Limb (tissue), 2 donors: ENCODE measurements at regions not wholly inside any gene's neighbourhood (a gene's known extent, or its start where the extent isn't known, plus 50 kb on each side); places are given as distances from the start of the nearest gene placed in this dataset.

Experiments used
- DNase-seq, 2 donors: peaks; one replicate each; pipeline ENCODE4 v3.0.0-alpha.2; 2016; ENCODE audit errors: extremely low spot score in 2 of 2

GRCh38 chr3:187822402-187822801 lies 77.1 kb upstream of the BCL6 start:
- no peak for DNase-seq

- no peak for DNase-seq
Measured at GRCh38 chr3:187823746-187824145, 78.5 kb upstream of the BCL6 start.

- no peak for DNase-seq
Measured at GRCh38 chr3:187827723-187828122, 82.5 kb upstream of the BCL6 start.

GRCh38 chr3:187828579-187829452 lies 83.5 kb upstream of the BCL6 start:
- no peak for DNase-seq

GRCh38 chr3:187830181-187830580 lies 84.9 kb upstream of the BCL6 start:
- DNase-seq: no peak

DNA sequence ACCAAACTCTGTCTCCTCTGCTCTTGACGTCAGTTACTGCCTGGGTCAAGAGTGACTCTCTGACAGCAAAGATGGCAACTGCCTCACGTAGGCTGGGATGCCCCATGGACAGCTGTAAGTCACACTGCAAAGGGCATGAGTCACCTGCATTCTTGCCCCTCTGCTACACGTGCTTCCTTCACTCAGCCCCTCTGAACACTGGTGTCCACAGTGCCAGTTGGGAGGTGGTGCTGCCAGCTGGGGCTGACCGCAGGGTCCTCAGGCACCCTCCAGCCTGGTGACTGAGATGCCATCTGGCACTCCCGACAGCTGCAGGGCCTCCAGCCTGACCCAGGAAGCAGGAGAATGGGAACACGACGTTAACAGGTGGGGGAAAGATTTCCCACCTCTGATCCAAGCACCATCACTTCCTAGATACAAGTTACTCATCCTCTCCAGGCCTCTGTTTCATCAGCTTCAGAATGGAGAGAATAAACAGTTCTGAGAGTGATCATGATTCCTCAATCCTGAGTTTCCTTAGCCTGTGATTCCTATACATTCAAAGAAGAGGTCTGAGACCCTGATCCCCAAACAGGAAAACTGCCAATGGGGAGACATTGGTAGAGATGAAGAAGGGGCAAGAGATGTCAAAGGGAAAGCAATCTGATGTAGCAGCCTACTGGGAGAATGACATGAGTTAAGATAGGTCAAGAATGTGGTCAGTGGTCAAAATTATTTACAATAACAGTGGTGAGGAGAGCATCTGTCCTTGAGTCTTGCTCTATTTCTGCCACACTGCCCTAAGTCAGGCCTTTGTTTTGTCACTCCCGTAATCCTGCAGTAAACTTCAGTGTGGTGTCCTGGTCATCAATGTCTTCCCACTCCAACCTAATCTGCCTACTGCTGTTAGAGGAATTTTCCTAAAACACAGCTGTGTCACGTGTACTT lies 86.1 kb upstream of the BCL6 start:
- no peak for DNase-seq

GRCh38 chr3:187832202-187832601 lies 86.9 kb upstream of the BCL6 start:
- no peak for DNase-seq

DNA sequence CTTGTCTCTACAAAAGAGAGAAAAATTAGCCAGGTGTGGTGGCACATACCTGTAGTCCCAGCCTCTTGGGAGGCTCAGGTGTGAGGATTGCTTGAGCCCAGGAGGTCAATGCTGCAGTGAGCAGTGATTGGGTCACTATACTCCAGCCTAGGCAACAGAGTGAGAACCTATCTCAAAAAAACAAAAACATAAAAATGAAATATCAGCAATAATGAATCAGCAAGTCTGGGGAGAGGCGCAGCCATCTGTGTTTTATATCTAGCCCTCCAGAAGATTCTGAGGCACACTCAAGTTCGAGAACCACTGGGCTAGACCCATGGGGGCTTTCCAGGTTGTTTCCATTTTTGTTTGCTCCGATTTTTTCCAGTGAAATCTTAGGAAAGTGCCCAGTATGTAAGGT lies 88.1 kb upstream of the BCL6 start:
- no peak for DNase-seq

- no peak for DNase-seq
Measured at GRCh38 chr3:187833799-187834578, 88.7 kb upstream of the BCL6 start.

GRCh38 chr3:187836823-187837770 lies 91.8 kb upstream of the BCL6 start:
- DNase-seq: peak; percentile 33 to 47

- DNase-seq: no peak
Measured at GRCh38 chr3:187838016-187838540, 92.8 kb upstream of the BCL6 start.

DNA sequence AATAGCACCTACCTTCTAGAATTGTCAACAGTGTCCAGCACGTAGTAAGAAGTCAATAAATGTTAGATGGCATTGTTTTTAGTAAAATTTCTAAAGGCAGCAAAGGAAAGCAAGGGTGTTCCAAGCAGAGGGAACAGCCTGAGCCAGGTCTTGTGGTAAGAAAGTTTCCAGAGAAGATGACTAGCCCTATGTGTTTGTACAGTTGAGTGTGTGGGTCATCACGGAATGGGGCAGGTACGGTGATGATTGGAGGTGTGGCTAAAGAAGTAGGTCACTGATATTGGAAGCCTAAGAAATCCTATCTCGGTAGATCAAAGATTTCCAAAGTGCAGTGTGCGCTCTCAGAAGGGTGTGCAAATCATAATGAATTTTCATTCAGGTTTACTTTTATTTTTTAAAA lies 94.2 kb upstream of the BCL6 start:
- no peak for DNase-seq

GRCh38 chr3:187840856-187841255 lies 95.6 kb upstream of the BCL6 start:
- DNase-seq: no peak

DNA sequence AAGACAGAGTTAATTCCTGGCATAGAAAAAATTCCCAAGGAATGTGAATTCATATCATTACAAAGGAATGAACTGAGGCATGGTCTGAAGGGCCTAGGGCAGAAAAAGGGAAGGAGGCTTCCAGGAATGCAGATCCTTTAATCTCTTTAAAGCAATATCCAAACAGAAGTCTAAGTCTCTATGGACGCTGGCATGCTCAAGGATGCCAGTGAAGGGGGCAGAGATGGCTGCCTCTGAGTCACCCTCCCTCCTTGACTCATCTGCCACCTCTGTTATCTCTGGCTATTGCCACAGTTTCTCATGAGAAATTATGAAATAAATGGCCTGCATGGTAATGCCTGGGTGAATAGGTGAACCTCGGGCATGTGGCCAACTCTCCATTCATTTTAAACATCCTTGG lies 96.3 kb upstream of the BCL6 start:
- DNase-seq: no peak

GRCh38 chr3:187843654-187844053 lies 98.4 kb upstream of the BCL6 start:
- no peak for DNase-seq

DNA sequence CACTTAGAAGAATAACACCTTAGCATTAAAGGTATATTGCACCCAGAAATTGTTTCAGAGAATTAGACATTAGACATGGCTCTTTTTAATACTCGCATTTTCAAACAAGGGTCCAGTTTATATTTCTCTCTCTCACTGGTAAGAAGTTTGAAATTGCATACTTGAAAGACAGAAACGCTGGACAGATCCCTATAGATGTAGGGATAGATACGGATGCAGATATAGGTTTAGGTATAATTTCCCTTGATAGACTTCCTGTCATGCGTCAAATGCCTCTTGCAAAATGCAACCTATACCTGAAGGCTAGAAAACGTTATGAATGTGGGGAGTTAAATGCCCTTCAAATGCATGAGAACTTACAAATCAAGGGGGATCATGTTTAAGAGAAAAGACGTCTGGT lies 99.4 kb upstream of the BCL6 start:
- no peak for DNase-seq

GRCh38 chr3:187845826-187846225 lies 100.6 kb upstream of the BCL6 start:
- no peak for DNase-seq

GRCh38 chr3:187848401-187848800 lies 103.1 kb upstream of the BCL6 start:
- no peak for DNase-seq

GRCh38 chr3:187849016-187849654 lies 103.9 kb upstream of the BCL6 start:
- DNase-seq: no peak
